ENCODE measurements at regions not wholly inside any gene's neighbourhood (a gene's known extent, or its start where the extent isn't known, plus 50 kb on each side); places are given as distances from the start of the nearest gene placed in this dataset.

DNA sequence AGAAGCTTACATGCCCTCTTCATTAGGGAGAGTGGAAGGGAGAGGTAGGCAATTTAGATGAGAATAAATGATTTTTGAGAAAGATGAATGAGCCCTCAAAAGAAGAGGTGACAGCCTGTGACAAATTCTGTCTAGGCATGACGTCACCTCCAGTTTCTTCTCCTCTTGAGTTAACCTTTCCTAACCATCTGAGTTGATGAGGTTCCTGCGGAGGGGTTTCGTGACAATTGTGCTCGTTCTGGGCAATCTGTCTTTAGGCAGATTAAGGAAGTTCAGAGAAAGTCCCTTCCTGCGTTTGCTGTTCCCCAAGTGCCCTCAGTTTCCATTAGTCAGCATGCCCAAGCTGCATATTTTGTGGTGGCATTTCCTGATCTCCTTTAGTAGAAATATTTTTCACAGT is 640.2 kb upstream of the SYT4 start:
- no peaks in the 10 kb centered on the region for H3K27me3 Mint-ChIP-seq
- CTCF ChIA-PET, result no interaction called here
- no peak for ATAC-seq
- H3K4me1 Mint-ChIP-seq, result no peaks in the 10 kb centered on the region
- DNase-seq, result no peak
- H3K27ac Mint-ChIP-seq, result no peak overlapping the region
- H3K9me3 Mint-ChIP-seq (ENCODE audit: low read depth), result no peaks in the 10 kb centered on the region
- H3K36me3 Mint-ChIP-seq (ENCODE audit: low read depth), result no peaks in the 10 kb centered on the region
- POLR2A ChIA-PET, result no interaction called here
- no peak overlapping the region for H3K4me3 Mint-ChIP-seq
- intact Hi-C loops (cut with DNase I, micrococcal nuclease), result no loop called here

DNA sequence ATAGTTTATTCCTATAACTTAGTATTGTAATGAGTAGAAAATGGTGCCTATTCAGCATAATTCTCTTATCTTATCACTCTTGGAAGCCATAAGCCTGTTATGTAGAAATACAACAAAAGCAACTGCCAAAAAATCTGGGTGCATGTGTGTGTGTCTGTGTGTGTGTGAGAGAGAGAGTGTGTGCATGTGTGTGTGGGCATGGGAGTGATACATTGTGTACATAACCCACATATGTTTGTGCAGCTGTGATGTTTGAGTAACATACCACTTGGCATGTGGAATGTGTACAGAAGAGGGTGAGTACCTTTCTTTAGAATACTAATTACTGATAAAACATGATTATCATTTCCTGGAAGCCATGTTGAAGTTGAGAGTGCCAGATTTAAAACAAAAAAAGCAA is 642.3 kb upstream of the SYT4 start:
- Mint-ChIP-seq H3K36me3 (ENCODE audit: low read depth) (no peaks in the 10 kb centered on the region), H3K4me3 (no peak overlapping the region), H3K27me3 (no peaks in the 10 kb centered on the region), H3K9me3 (ENCODE audit: low read depth) (no peaks in the 10 kb centered on the region), H3K4me1 (no peaks in the 10 kb centered on the region), H3K27ac (no peak overlapping the region)
- ChIA-PET CTCF (interaction anchor here (0.6 to 0.7 kb wide), 2 partner anchors 250 to 475 kb away, joined by 3 read pairs; no protein-coding TSS in a partner anchor), POLR2A (no interaction called here)
- ATAC-seq (no peak), DNase-seq (no peak)
- intact Hi-C loops (cut with DNase I, micrococcal nuclease), result no loop called here

DNA sequence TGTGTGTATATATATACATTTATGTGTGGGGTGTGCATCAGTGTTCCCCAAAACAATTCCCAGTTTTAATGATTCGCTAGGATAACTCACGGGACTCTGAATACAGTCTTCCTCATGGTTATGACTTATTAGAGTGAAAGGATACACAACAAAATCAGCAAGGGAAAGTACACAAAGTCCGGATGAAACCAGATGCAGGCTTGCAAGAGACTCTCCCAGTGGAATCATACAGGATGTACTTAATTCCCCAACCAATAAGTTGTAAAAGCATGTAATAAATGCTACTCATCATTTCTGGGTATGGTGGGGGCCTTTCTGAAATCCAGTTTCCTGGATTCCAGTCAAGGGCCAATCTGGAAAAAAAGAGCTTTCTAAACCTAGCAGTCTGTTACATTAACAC is 654.1 kb upstream of the SYT4 start:
- intact Hi-C loops (cut with DNase I, micrococcal nuclease), result no loop called here
- DNase-seq (no peak), ATAC-seq (no peak)
- POLR2A ChIA-PET, result no interaction called here
- H3K36me3 Mint-ChIP-seq (ENCODE audit: low read depth), result no peaks in the 10 kb centered on the region
- H3K27ac Mint-ChIP-seq, result no peak overlapping the region
- no peak overlapping the region for H3K4me3 Mint-ChIP-seq
- CTCF ChIA-PET, result no interaction called here
- H3K9me3 Mint-ChIP-seq (ENCODE audit: low read depth), result no peaks in the 10 kb centered on the region
- no peaks in the 10 kb centered on the region for H3K4me1 Mint-ChIP-seq
- no peaks in the 10 kb centered on the region for H3K27me3 Mint-ChIP-seq

DNA sequence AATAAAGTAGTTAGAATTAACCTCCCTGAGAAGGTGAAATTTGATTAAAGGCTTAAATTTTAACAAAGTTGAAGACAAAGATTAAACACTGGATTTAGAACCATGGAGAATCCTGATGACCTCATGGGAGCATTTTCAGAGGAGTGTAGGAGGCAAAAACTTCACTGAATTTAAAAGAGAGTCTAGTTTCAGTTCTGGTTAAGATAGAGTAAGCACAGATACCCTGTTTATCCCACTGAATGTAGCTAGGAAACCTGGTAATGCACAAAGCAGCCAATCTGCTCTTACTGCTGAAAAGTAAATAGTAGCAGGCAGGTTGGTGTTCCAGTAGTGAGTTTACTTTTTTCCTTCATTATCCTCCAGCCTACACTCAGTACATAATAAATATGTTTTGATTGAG is 654.9 kb upstream of the SYT4 start:
- Mint-ChIP-seq H3K4me1 (no peaks in the 10 kb centered on the region), H3K27ac (no peak overlapping the region), H3K4me3 (no peak overlapping the region), H3K36me3 (ENCODE audit: low read depth) (no peaks in the 10 kb centered on the region), H3K27me3 (no peaks in the 10 kb centered on the region), H3K9me3 (ENCODE audit: low read depth) (no peaks in the 10 kb centered on the region)
- intact Hi-C loops (cut with DNase I, micrococcal nuclease), result no loop called here
- no peak for DNase-seq
- CTCF ChIA-PET, result no interaction called here
- POLR2A ChIA-PET, result no interaction called here
- ATAC-seq, result no peak

DNA sequence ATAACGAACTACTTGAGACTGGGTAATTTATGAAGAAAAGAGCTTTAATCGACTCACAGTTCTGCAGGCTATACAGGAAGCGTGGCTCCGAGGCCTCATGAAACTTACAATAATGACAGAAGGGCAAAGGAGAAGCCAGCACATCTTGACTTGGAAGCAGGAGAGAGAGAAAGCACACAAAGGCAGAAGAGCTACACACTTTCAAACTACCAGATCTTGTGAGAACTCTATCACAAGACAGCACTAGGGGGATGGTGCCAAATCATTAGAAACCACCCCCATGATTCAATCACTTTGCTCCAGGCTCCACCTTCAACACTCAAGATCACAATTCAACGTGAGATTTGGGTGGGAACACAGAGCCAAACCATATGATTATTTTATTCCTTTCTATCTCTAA is 655.9 kb upstream of the SYT4 start:
- Mint-ChIP-seq H3K9me3 (ENCODE audit: low read depth) (no peaks in the 10 kb centered on the region), H3K36me3 (ENCODE audit: low read depth) (no peaks in the 10 kb centered on the region), H3K4me1 (no peaks in the 10 kb centered on the region), H3K27me3 (no peaks in the 10 kb centered on the region), H3K4me3 (no peak overlapping the region), H3K27ac (no peak overlapping the region)
- CTCF ChIA-PET, result interaction anchor here (0.7 kb wide), 1 partner anchor 8 kb away, joined by 3 read pairs; no protein-coding TSS in a partner anchor
- intact Hi-C loops (cut with DNase I, micrococcal nuclease), result no loop called here
- POLR2A ChIA-PET, result no interaction called here
- ATAC-seq (no peak), DNase-seq (no peak)

DNA sequence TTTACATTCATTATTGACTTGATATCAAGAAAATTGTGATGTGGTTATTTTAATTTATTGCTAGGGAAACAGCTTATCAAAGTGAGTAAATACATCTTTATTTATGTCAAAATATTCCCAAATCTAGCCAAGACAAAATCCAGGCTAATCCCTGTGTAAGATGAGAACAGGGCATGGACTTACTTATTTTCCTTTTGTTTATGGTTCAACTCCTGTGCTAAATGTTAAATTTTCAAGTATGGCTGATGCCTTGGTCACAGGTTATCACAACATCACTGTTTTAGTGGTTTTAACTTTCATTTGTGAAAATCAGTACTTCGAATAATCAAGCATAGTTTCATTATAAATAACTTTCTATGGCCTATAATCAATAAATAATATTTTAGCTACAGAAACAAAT is 657.0 kb upstream of the SYT4 start:
- ATAC-seq, result no peak

DNA sequence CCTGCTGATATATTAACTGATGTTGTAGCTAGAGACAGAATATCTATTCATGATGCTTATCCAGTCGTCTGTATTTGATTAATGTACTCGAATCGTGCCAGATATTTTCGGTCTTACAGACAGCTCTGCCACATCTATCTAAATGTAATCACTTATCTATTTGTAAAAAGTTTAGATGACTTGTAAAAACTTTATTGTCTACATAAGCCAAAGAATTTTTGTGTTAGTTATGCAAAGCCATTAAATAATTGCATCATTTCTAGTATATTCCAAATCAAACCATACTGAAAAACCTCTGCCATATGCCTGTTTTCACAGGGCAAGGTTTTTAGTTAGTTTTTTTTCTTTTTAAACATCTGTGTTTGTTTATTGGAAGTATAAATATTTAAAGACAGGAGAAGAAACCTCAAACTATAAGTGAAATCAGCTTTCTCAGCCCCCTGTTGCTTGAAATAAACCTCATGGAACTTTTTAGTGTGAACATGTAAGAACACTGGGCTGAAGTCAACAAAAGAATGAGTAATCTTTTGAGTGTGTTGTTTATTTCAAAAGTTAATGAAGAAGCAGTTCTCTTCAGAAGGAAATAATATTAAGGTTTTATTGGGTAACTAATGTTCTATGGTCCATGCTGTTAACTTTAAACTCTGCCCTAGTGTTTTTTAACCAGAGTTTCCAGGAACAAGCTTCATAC is 657.6 kb upstream of the SYT4 start:
- Mint-ChIP-seq H3K27ac (no peak overlapping the region), H3K36me3 (ENCODE audit: low read depth) (no peaks in the 10 kb centered on the region), H3K4me3 (no peak overlapping the region), H3K4me1 (no peaks in the 10 kb centered on the region), H3K27me3 (no peaks in the 10 kb centered on the region), H3K9me3 (ENCODE audit: low read depth) (peaks cover 3% of the 10 kb centered on the region)
- CTCF ChIA-PET, result no interaction called here
- no peak for ATAC-seq
- no peak for DNase-seq
- POLR2A ChIA-PET, result no interaction called here
- intact Hi-C loops (cut with DNase I, micrococcal nuclease), result no loop called here

More for the DNA sequence above, 657.0 kb upstream of the SYT4 start:
- ChIA-PET CTCF (no interaction called here), POLR2A (no interaction called here)
- H3K27me3 Mint-ChIP-seq, result no peaks in the 10 kb centered on the region
- H3K36me3 Mint-ChIP-seq (ENCODE audit: low read depth), result no peaks in the 10 kb centered on the region
- DNase-seq, result no peak
- H3K4me3 Mint-ChIP-seq, result no peak overlapping the region
- no peaks in the 10 kb centered on the region for H3K4me1 Mint-ChIP-seq
- intact Hi-C loops (cut with DNase I, micrococcal nuclease), result no loop called here
- no peak overlapping the region for H3K27ac Mint-ChIP-seq
- H3K9me3 Mint-ChIP-seq (ENCODE audit: low read depth), result peaks cover 1% of the 10 kb centered on the region

DNA sequence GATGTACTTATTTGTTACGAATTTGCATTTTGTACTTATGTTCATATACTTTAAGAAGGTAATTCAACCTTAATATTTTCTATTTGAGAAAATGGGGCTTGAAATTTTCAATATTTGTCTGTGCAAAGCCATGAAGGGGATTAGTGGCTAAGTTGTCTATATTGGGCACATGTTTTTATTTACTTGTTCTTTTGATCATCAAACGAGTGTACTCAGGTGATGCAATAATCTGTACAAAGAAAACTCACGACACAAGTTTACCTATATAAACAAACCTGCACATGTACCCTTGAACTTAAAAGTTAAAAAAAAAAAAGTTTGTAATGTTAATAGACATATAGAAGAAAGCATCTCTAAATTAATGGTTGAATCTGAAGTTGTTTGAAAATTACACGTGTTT is 658.9 kb upstream of the SYT4 start:
- Mint-ChIP-seq H3K4me3 (no peak overlapping the region), H3K4me1 (no peaks in the 10 kb centered on the region), H3K27me3 (no peaks in the 10 kb centered on the region), H3K36me3 (ENCODE audit: low read depth) (no peaks in the 10 kb centered on the region), H3K27ac (no peak overlapping the region), H3K9me3 (ENCODE audit: low read depth) (peaks cover 3% of the 10 kb centered on the region)
- no peak for ATAC-seq
- DNase-seq, result no peak
- CTCF ChIA-PET, result no interaction called here
- POLR2A ChIA-PET, result no interaction called here
- intact Hi-C loops (cut with DNase I, micrococcal nuclease), result no loop called here

DNA sequence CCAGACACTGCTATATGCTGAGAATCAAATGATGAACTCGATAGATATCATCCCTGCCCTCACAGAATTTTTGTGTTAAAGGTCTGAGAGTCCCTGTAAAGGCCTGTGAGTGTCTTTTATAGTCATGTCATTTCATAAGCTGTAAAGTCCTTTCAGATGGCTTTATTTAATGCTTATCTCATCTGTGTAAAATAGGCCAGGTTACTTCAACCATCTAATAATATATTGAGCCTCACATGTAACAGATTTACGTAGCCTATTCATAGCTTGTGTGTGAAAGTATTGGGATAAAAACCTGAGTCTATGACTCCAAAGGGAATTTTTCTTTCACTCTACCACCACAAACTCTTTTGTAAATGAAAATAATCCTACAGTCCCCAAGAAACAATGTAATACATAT is 672.0 kb upstream of the SYT4 start:
- peaks cover 11% of the 10 kb centered on the region for H3K9me3 Mint-ChIP-seq (ENCODE audit: low read depth)

DNA sequence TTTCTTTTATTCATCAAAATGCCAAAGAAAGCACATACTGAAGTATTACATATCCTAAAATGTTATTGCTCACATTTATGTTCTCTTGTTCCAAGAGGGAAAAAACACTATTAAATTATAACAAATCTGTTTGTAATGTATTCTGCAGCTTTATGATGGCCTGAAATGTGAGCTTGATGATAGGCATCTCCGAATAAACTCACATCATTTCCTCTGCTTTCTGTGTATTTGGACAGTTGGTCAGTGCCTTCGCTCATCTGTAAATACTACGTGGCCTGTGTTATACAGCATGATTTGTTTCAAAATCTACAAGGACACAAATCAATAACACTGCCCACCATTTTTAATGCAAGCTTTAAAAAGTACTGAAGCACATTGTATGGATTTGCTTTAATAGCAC is 672.8 kb upstream of the SYT4 start:
- H3K27ac Mint-ChIP-seq, result no peak overlapping the region
- H3K4me3 Mint-ChIP-seq, result no peak overlapping the region
- no peaks in the 10 kb centered on the region for H3K27me3 Mint-ChIP-seq
- ChIA-PET CTCF (interaction anchor here (1.4 kb wide), 1 partner anchor 23 kb away, joined by 3 read pairs; no protein-coding TSS in a partner anchor), POLR2A (no interaction called here)
- no peaks in the 10 kb centered on the region for H3K4me1 Mint-ChIP-seq
- H3K9me3 Mint-ChIP-seq (ENCODE audit: low read depth), result peaks cover 11% of the 10 kb centered on the region
- intact Hi-C loops (cut with DNase I, micrococcal nuclease), result no loop called here
- DNase-seq (no peak), ATAC-seq (no peak)
- H3K36me3 Mint-ChIP-seq (ENCODE audit: low read depth), result peaks cover 1% of the 10 kb centered on the region

More for the DNA sequence above, 672.0 kb upstream of the SYT4 start:
- POLR2A ChIA-PET, result no interaction called here
- CTCF ChIA-PET, result no interaction called here
- Mint-ChIP-seq H3K4me3 (no peak overlapping the region), H3K36me3 (ENCODE audit: low read depth) (peaks cover 1% of the 10 kb centered on the region), H3K4me1 (no peaks in the 10 kb centered on the region), H3K27ac (no peak overlapping the region), H3K27me3 (no peaks in the 10 kb centered on the region)
- intact Hi-C loops (cut with DNase I, micrococcal nuclease), result no loop called here
- no peak for ATAC-seq
- DNase-seq, result no peak

DNA sequence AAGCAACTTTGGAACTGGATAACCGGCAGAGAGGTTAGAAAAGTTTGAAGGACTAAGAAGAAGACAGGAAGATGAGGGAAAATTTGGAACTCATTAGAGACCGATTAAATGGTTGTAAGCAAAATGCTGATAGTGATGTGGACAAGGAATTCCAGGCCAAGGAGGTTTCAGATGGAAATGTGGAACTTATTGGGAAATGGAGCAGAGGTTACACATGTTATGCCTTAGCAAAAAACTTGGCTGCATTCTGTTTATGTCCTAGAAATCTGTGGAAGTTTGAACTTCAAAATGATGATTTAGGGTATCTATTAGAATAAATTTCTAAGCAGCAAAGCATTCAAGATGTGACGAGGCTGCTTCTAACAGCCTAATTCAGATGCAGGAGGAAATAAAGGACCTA is 675.1 kb upstream of the SYT4 start:
- DNase-seq (no peak), ATAC-seq (no peak)
- POLR2A ChIA-PET, result no interaction called here
- Mint-ChIP-seq H3K9me3 (ENCODE audit: low read depth) (peaks cover 8% of the 10 kb centered on the region), H3K4me1 (no peaks in the 10 kb centered on the region), H3K36me3 (ENCODE audit: low read depth) (peaks cover 1% of the 10 kb centered on the region), H3K27ac (no peak overlapping the region), H3K27me3 (no peaks in the 10 kb centered on the region), H3K4me3 (no peak overlapping the region)
- CTCF ChIA-PET, result no interaction called here
- intact Hi-C loops (cut with DNase I, micrococcal nuclease), result no loop called here

DNA sequence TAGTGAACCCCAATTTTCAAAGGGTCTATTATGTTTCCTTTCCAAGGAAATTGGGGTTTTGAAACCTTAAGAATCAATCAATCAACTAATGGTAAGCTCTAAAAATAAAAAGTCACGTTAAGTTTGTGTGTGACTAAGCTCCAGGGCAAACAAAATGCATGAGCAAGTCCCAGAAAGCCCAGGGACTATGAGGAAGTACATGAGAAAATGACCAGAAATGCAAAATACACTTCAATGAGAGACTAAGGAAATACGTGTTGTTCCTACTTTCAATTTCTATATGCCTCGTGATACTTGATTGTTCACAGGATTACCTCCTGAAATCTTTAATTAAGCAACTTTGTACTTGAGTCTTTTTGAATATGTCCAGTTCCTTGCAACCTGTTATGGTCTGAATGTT is 684.4 kb upstream of the SYT4 start:
- Mint-ChIP-seq H3K4me3 (no peak overlapping the region), H3K9me3 (ENCODE audit: low read depth) (peaks cover 3% of the 10 kb centered on the region), H3K36me3 (ENCODE audit: low read depth) (no peaks in the 10 kb centered on the region), H3K27me3 (no peaks in the 10 kb centered on the region), H3K27ac (no peak overlapping the region), H3K4me1 (no peaks in the 10 kb centered on the region)
- DNase-seq (no peak), ATAC-seq (no peak)
- intact Hi-C loops (cut with DNase I, micrococcal nuclease), result no loop called here
- CTCF ChIA-PET, result no interaction called here
- POLR2A ChIA-PET, result no interaction called here

DNA sequence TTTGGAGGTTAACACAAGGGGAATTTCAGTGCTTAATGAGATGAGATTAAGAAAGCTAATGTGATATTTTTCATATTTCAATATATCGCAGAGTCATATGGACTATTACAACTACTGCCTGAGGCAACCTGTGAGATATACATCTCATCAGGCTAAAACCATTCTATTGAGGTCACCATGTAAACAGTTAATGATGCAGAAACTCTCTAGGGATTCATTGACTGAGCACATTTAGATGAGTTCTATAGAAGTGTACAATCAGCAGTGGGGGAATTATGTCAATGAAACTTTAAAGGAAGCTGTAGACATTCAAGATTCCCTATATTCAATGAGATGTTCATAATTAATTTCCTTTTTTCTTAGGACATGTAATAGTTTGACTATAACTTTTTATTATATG is 687.4 kb upstream of the SYT4 start:
- no peaks in the 10 kb centered on the region for H3K36me3 Mint-ChIP-seq (ENCODE audit: low read depth)
- no peak overlapping the region for H3K4me3 Mint-ChIP-seq
- H3K4me1 Mint-ChIP-seq, result no peaks in the 10 kb centered on the region
- H3K27ac Mint-ChIP-seq, result no peak overlapping the region
- H3K9me3 Mint-ChIP-seq (ENCODE audit: low read depth), result peaks cover 5% of the 10 kb centered on the region
- H3K27me3 Mint-ChIP-seq, result no peaks in the 10 kb centered on the region
- ChIA-PET CTCF (no interaction called here), POLR2A (no interaction called here)
- ATAC-seq, result no peak
- intact Hi-C loops (cut with DNase I, micrococcal nuclease), result no loop called here
- no peak for DNase-seq
